ENCODE measurements at regions not wholly inside any gene's neighbourhood (a gene's known extent, or its start where the extent isn't known, plus 50 kb on each side); places are given as distances from the start of the nearest gene placed in this dataset.
"Not testable (repeated sequence)": the region's sequence is repeated elsewhere in the genome, so short reads cannot be mapped to it uniquely, and the experiment has no call there.

- Histone ChIP-seq H3K4me3 (ENCODE audit: low read depth, low read length) (no peak overlapping the region), H3K27me3 (ENCODE audit: control insufficient read depth, insufficient read depth, low read length) (no peaks in the 10 kb centered on the region), H3K9me3 (ENCODE audit: control insufficient read depth in 2 of 2, low read length in 2 of 2) (no peaks in the 10 kb centered on the region), H3K27ac (ENCODE audit: insufficient read depth, low read length, poor library complexity, severe bottlenecking) (no peak overlapping the region), H3K36me3 (ENCODE audit: control insufficient read depth, insufficient read depth, low read length) (no peaks in the 10 kb centered on the region), H3K4me1 (ENCODE audit: control insufficient read depth, insufficient read depth, low read length, poor library complexity, severe bottlenecking) (no peaks in the 10 kb centered on the region)
- Mint-ChIP-seq H3K27me3 (no peaks in the 10 kb centered on the region), H3K4me1 (no peaks in the 10 kb centered on the region), H3K36me3 (no peaks in the 10 kb centered on the region), H3K4me3 (no peak overlapping the region), H3K9me3 (peaks cover 0 to 7% (median 0%) of the 10 kb centered on the region in 7 donors), H3K27ac (no peak overlapping the region)
- ATAC-seq (ENCODE audit: low read depth in 2 of 2) (no peak), DNase-seq (no peak)
Observed at GRCh38 chr9:85439791-85440190, 302.0 kb downstream of the AGTPBP1 start.

- H3K36me3 ChIP-seq (ENCODE audit: control insufficient read depth, insufficient read depth, low read length); H3K4me3 ChIP-seq (ENCODE audit: low read depth, low read length); DNase-seq; H3K27ac Mint-ChIP-seq; H3K27me3 Mint-ChIP-seq; ATAC-seq (ENCODE audit: low read depth in 2 of 2); H3K27me3 ChIP-seq (ENCODE audit: control insufficient read depth, insufficient read depth, low read length); H3K4me1 ChIP-seq (ENCODE audit: control insufficient read depth, insufficient read depth, low read length, poor library complexity, severe bottlenecking); H3K27ac ChIP-seq (ENCODE audit: insufficient read depth, low read length, poor library complexity, severe bottlenecking); H3K4me3 Mint-ChIP-seq; H3K9me3 ChIP-seq (ENCODE audit: control insufficient read depth in 2 of 2, low read length in 2 of 2); H3K4me1 Mint-ChIP-seq; H3K9me3 Mint-ChIP-seq; H3K36me3 Mint-ChIP-seq: not testable (repeated sequence)
Observed at GRCh38 chr9:85433956-85434355, 307.8 kb downstream of the AGTPBP1 start.

GRCh38 chr9:85433551-85433950 is 308.2 kb downstream of the AGTPBP1 start:
- not testable (repeated sequence) for H3K27ac Mint-ChIP-seq; H3K36me3 Mint-ChIP-seq; H3K4me1 ChIP-seq (ENCODE audit: control insufficient read depth, insufficient read depth, low read length, poor library complexity, severe bottlenecking); H3K36me3 ChIP-seq (ENCODE audit: control insufficient read depth, insufficient read depth, low read length); H3K27me3 Mint-ChIP-seq; ATAC-seq (ENCODE audit: low read depth in 2 of 2); H3K9me3 ChIP-seq (ENCODE audit: control insufficient read depth in 2 of 2, low read length in 2 of 2); H3K27me3 ChIP-seq (ENCODE audit: control insufficient read depth, insufficient read depth, low read length); H3K4me3 Mint-ChIP-seq; H3K4me1 Mint-ChIP-seq; H3K4me3 ChIP-seq (ENCODE audit: low read depth, low read length); DNase-seq; H3K27ac ChIP-seq (ENCODE audit: insufficient read depth, low read length, poor library complexity, severe bottlenecking); H3K9me3 Mint-ChIP-seq

GRCh38 chr9:85433046-85433445 is 308.7 kb downstream of the AGTPBP1 start:
- Histone ChIP-seq H3K4me3 (ENCODE audit: low read depth, low read length) (no peak overlapping the region), H3K9me3 (ENCODE audit: control insufficient read depth in 2 of 2, low read length in 2 of 2) (no peaks in the 10 kb centered on the region), H3K27me3 (ENCODE audit: control insufficient read depth, insufficient read depth, low read length) (no peaks in the 10 kb centered on the region), H3K4me1 (ENCODE audit: control insufficient read depth, insufficient read depth, low read length, poor library complexity, severe bottlenecking) (no peaks in the 10 kb centered on the region), H3K36me3 (ENCODE audit: control insufficient read depth, insufficient read depth, low read length) (no peaks in the 10 kb centered on the region), H3K27ac (ENCODE audit: insufficient read depth, low read length, poor library complexity, severe bottlenecking) (no peak overlapping the region)
- H3K4me1 Mint-ChIP-seq: no peaks in the 10 kb centered on the region
- no peaks in the 10 kb centered on the region for H3K27me3 Mint-ChIP-seq
- no peak overlapping the region for H3K4me3 Mint-ChIP-seq
- ATAC-seq (ENCODE audit: low read depth in 2 of 2) (no peak), DNase-seq (no peak)
- no peak overlapping the region for H3K27ac Mint-ChIP-seq
- H3K36me3 Mint-ChIP-seq: no peaks in the 10 kb centered on the region
- H3K9me3 Mint-ChIP-seq: peaks cover 0 to 5% (median 0%) of the 10 kb centered on the region in 7 donors

- Mint-ChIP-seq H3K36me3 (no peaks in the 10 kb centered on the region), H3K27me3 (no peaks in the 10 kb centered on the region), H3K4me1 (no peaks in the 10 kb centered on the region), H3K27ac (no peak overlapping the region), H3K9me3 (peaks cover 0 to 5% (median 0%) of the 10 kb centered on the region in 7 donors), H3K4me3 (no peak overlapping the region)
- DNase-seq (no peak), ATAC-seq (ENCODE audit: low read depth in 2 of 2) (no peak)
- no peaks in the 10 kb centered on the region for H3K36me3 ChIP-seq (ENCODE audit: control insufficient read depth, insufficient read depth, low read length)
- H3K27me3 ChIP-seq (ENCODE audit: control insufficient read depth, insufficient read depth, low read length): no peaks in the 10 kb centered on the region
- H3K9me3 ChIP-seq (ENCODE audit: control insufficient read depth in 2 of 2, low read length in 2 of 2): no peaks in the 10 kb centered on the region
- no peak overlapping the region for H3K4me3 ChIP-seq (ENCODE audit: low read depth, low read length)
- no peaks in the 10 kb centered on the region for H3K4me1 ChIP-seq (ENCODE audit: control insufficient read depth, insufficient read depth, low read length, poor library complexity, severe bottlenecking)
- H3K27ac ChIP-seq (ENCODE audit: insufficient read depth, low read length, poor library complexity, severe bottlenecking): no peak overlapping the region
Observed at GRCh38 chr9:85432599-85432998, 309.2 kb downstream of the AGTPBP1 start.

GRCh38 chr9:85431339-85432102 is 310.2 kb downstream of the AGTPBP1 start:
- Histone ChIP-seq H3K27ac (ENCODE audit: insufficient read depth, low read length, poor library complexity, severe bottlenecking) (no peak overlapping the region), H3K4me1 (ENCODE audit: control insufficient read depth, insufficient read depth, low read length, poor library complexity, severe bottlenecking) (no peaks in the 10 kb centered on the region), H3K36me3 (ENCODE audit: control insufficient read depth, insufficient read depth, low read length) (no peaks in the 10 kb centered on the region), H3K9me3 (ENCODE audit: control insufficient read depth in 2 of 2, low read length in 2 of 2) (no peaks in the 10 kb centered on the region), H3K4me3 (ENCODE audit: low read depth, low read length) (no peak overlapping the region), H3K27me3 (ENCODE audit: control insufficient read depth, insufficient read depth, low read length) (no peaks in the 10 kb centered on the region)
- peaks cover 0 to 5% (median 0%) of the 10 kb centered on the region in 7 donors for H3K9me3 Mint-ChIP-seq
- H3K4me3 Mint-ChIP-seq: no peak overlapping the region
- no peak overlapping the region for H3K27ac Mint-ChIP-seq
- H3K36me3 Mint-ChIP-seq: no peaks in the 10 kb centered on the region
- no peak for DNase-seq
- H3K27me3 Mint-ChIP-seq: no peaks in the 10 kb centered on the region
- H3K4me1 Mint-ChIP-seq: no peaks in the 10 kb centered on the region
- no peak for ATAC-seq (ENCODE audit: low read depth in 2 of 2)

- no peaks in the 10 kb centered on the region for H3K4me1 Mint-ChIP-seq
- H3K36me3 Mint-ChIP-seq: no peaks in the 10 kb centered on the region
- ATAC-seq (ENCODE audit: low read depth in 2 of 2) (no peak), DNase-seq (no peak)
- H3K27ac Mint-ChIP-seq: no peak overlapping the region
- H3K27me3 Mint-ChIP-seq: no peaks in the 10 kb centered on the region
- no peak overlapping the region for H3K27ac ChIP-seq (ENCODE audit: insufficient read depth, low read length, poor library complexity, severe bottlenecking)
- no peak overlapping the region for H3K4me3 ChIP-seq (ENCODE audit: low read depth, low read length)
- no peaks in the 10 kb centered on the region for H3K36me3 ChIP-seq (ENCODE audit: control insufficient read depth, insufficient read depth, low read length)
- no peaks in the 10 kb centered on the region for H3K27me3 ChIP-seq (ENCODE audit: control insufficient read depth, insufficient read depth, low read length)
- H3K4me3 Mint-ChIP-seq: no peak overlapping the region
- peaks cover 0 to 3% (median 0%) of the 10 kb centered on the region in 7 donors for H3K9me3 Mint-ChIP-seq
- no peaks in the 10 kb centered on the region for H3K9me3 ChIP-seq (ENCODE audit: control insufficient read depth in 2 of 2, low read length in 2 of 2)
- no peaks in the 10 kb centered on the region for H3K4me1 ChIP-seq (ENCODE audit: control insufficient read depth, insufficient read depth, low read length, poor library complexity, severe bottlenecking)
Observed at GRCh38 chr9:85430659-85431338, 311.0 kb downstream of the AGTPBP1 start.

- peaks cover 0 to 3% (median 0%) of the 10 kb centered on the region in 7 donors for H3K9me3 Mint-ChIP-seq
- H3K36me3 ChIP-seq (ENCODE audit: control insufficient read depth, insufficient read depth, low read length): no peaks in the 10 kb centered on the region
- H3K27me3 Mint-ChIP-seq: no peaks in the 10 kb centered on the region
- no peak overlapping the region for H3K4me3 Mint-ChIP-seq
- H3K27me3 ChIP-seq (ENCODE audit: control insufficient read depth, insufficient read depth, low read length): no peaks in the 10 kb centered on the region
- H3K4me3 ChIP-seq (ENCODE audit: low read depth, low read length): no peak overlapping the region
- H3K9me3 ChIP-seq (ENCODE audit: control insufficient read depth in 2 of 2, low read length in 2 of 2): no peaks in the 10 kb centered on the region
- no peaks in the 10 kb centered on the region for H3K4me1 Mint-ChIP-seq
- DNase-seq (no peak), ATAC-seq (ENCODE audit: low read depth in 2 of 2) (no peak)
- H3K27ac Mint-ChIP-seq: no peak overlapping the region
- no peak overlapping the region for H3K27ac ChIP-seq (ENCODE audit: insufficient read depth, low read length, poor library complexity, severe bottlenecking)
- H3K36me3 Mint-ChIP-seq: no peaks in the 10 kb centered on the region
- H3K4me1 ChIP-seq (ENCODE audit: control insufficient read depth, insufficient read depth, low read length, poor library complexity, severe bottlenecking): no peaks in the 10 kb centered on the region
Observed at GRCh38 chr9:85428230-85428629, 313.5 kb downstream of the AGTPBP1 start.
